ENCODE measurements at regions not wholly inside any gene's neighbourhood (a gene's known extent, or its start where the extent isn't known, plus 50 kb on each side); places are given as distances from the start of the nearest gene placed in this dataset.

- no peak for TF ChIP-seq TARDBP (IDR thresholded peaks at IDR 0.05)
- no peak for TF ChIP-seq SP1 (IDR thresholded peaks at IDR 0.05)
- TF ChIP-seq BHLHE40 (IDR thresholded peaks at IDR 0.05; ENCODE audit: borderline replicate concordance): no peak
- TF ChIP-seq ZNF384 (IDR thresholded peaks at IDR 0.05): no peak
- no peak for TF ChIP-seq ARNT (IDR thresholded peaks at IDR 0.05)
- no peak for TF ChIP-seq CTBP1 (IDR thresholded peaks at IDR 0.05; ENCODE audit: borderline replicate concordance)
- no peak for TF ChIP-seq ELF4 (IDR thresholded peaks at IDR 0.05)
- no peak for TF ChIP-seq FOXM1 (IDR thresholded peaks at IDR 0.05; ENCODE audit: borderline replicate concordance)
- no peak for TF ChIP-seq SUZ12 (IDR thresholded peaks at IDR 0.05)
- no peak for TF ChIP-seq FOXK2 (IDR thresholded peaks at IDR 0.05)
- TF ChIP-seq NFRKB (IDR thresholded peaks at IDR 0.05): no peak
- TF ChIP-seq L3MBTL2 (conservative IDR thresholded peaks at IDR 0.05): no peak
- no peak for TF ChIP-seq PKNOX1 (IDR thresholded peaks at IDR 0.05)
- no peak for TF ChIP-seq FOXA1 (IDR thresholded peaks at IDR 0.05)
These were observed 167.9 kb downstream of the RGS9 start for GRCh38 chr17:65305116-65305515.

Measured in HEK293T (cell line).